ENCODE measurements at regions not wholly inside any gene's neighbourhood (a gene's known extent, or its start where the extent isn't known, plus 50 kb on each side); places are given as distances from the start of the nearest gene placed in this dataset.

DNA sequence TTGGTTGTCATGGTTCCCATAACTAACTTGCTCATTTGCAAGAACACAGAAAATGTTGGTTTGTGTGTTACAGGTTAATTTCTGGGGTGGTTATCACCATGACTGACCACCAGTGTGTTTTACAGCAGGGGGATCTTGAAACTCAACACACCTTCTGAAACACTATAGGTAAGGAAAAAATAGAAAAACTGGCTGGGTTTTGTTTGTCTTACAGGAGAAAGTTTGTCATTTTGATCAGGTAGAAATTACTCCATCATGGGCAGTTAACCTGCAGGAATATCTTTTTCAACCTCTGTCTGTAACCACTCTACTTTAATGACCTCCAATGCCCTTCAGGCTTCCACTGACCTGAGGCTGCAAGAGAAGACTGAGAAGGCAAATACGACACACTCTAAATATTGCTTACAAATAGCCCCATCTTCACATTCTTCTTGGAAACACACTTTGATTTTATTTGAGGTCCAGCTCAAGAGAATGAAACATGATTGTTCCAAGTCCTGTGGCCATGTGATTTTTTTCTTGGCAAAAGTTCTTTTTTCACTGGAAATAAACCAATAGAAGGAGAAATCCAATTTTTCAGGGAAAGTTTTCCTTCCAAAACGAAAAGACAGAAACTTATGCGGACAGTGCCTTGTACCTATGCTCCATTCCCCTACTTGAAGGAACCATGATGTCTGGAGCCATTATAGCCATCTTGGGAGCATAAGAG, 428.7 kb upstream of the SALL1 start:
- TF ChIP-seq YY1 (IDR thresholded peaks at IDR 0.05; ENCODE audit: low read depth) (no peak), FOXM1 (IDR thresholded peaks at IDR 0.05; ENCODE audit: borderline replicate concordance, low read depth) (no peak), USF1 (IDR thresholded peaks at IDR 0.05) (no peak), ZBTB7A (IDR thresholded peaks at IDR 0.05; ENCODE audit: low read depth) (no peak), CREB1 (IDR thresholded peaks at IDR 0.05; ENCODE audit: low read depth) (no peak), EGR1 (IDR thresholded peaks at IDR 0.05) (no peak), RAD21 (IDR thresholded peaks at IDR 0.05; ENCODE audit: low read depth) (no peak), EP300 (IDR thresholded peaks at IDR 0.05; ENCODE audit: borderline replicate concordance) (no peak), MAX (IDR thresholded peaks at IDR 0.05) (no peak), NFIC (IDR thresholded peaks at IDR 0.05) (no peak), TAF1 (IDR thresholded peaks at IDR 0.05; ENCODE audit: low read depth) (no peak), CEBPB (IDR thresholded peaks at IDR 0.05) (no peak), TEAD4 (IDR thresholded peaks at IDR 0.05) (no peak), TCF12 (IDR thresholded peaks at IDR 0.05; ENCODE audit: low read depth) (no peak)
- TF ChIP-seq, protein P1, sequence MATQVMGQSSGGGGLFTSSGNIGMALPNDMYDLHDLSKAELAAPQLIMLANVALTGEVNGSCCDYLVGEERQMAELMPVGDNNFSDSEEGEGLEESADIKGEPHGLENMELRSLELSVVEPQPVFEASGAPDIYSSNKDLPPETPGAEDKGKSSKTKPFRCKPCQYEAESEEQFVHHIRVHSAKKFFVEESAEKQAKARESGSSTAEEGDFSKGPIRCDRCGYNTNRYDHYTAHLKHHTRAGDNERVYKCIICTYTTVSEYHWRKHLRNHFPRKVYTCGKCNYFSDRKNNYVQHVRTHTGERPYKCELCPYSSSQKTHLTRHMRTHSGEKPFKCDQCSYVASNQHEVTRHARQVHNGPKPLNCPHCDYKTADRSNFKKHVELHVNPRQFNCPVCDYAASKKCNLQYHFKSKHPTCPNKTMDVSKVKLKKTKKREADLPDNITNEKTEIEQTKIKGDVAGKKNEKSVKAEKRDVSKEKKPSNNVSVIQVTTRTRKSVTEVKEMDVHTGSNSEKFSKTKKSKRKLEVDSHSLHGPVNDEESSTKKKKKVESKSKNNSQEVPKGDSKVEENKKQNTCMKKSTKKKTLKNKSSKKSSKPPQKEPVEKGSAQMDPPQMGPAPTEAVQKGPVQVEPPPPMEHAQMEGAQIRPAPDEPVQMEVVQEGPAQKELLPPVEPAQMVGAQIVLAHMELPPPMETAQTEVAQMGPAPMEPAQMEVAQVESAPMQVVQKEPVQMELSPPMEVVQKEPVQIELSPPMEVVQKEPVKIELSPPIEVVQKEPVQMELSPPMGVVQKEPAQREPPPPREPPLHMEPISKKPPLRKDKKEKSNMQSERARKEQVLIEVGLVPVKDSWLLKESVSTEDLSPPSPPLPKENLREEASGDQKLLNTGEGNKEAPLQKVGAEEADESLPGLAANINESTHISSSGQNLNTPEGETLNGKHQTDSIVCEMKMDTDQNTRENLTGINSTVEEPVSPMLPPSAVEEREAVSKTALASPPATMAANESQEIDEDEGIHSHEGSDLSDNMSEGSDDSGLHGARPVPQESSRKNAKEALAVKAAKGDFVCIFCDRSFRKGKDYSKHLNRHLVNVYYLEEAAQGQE (IDR thresholded peaks at IDR 0.05; ENCODE audit: low read depth), result no peak

GRCh38 chr16:51577621-51578303, 426.7 kb upstream of the SALL1 start:
- TF ChIP-seq CEBPB (IDR thresholded peaks at IDR 0.05) (no peak), YY1 (IDR thresholded peaks at IDR 0.05; ENCODE audit: low read depth) (no peak), ZBTB7A (IDR thresholded peaks at IDR 0.05; ENCODE audit: low read depth) (no peak), CREB1 (IDR thresholded peaks at IDR 0.05; ENCODE audit: low read depth) (no peak), TCF12 (IDR thresholded peaks at IDR 0.05; ENCODE audit: low read depth) (no peak), TEAD4 (IDR thresholded peaks at IDR 0.05) (no peak), EGR1 (IDR thresholded peaks at IDR 0.05) (no peak), NFIC (IDR thresholded peaks at IDR 0.05) (no peak), EP300 (IDR thresholded peaks at IDR 0.05; ENCODE audit: borderline replicate concordance) (no peak)
- TF ChIP-seq, protein P1 (IDR thresholded peaks at IDR 0.05; ENCODE audit: low read depth), result no peak

- TF ChIP-seq TAF1 (IDR thresholded peaks at IDR 0.05; ENCODE audit: low read depth) (no peak), RAD21 (IDR thresholded peaks at IDR 0.05; ENCODE audit: low read depth) (no peak), NFIC (IDR thresholded peaks at IDR 0.05) (no peak), TCF12 (IDR thresholded peaks at IDR 0.05; ENCODE audit: low read depth) (no peak), EP300 (IDR thresholded peaks at IDR 0.05; ENCODE audit: borderline replicate concordance) (no peak), MAX (IDR thresholded peaks at IDR 0.05) (no peak), TEAD4 (IDR thresholded peaks at IDR 0.05) (no peak), CEBPB (IDR thresholded peaks at IDR 0.05) (no peak), CREB1 (IDR thresholded peaks at IDR 0.05; ENCODE audit: low read depth) (no peak), YY1 (IDR thresholded peaks at IDR 0.05; ENCODE audit: low read depth) (no peak), ZBTB7A (IDR thresholded peaks at IDR 0.05; ENCODE audit: low read depth) (no peak), EGR1 (IDR thresholded peaks at IDR 0.05) (no peak), USF1 (IDR thresholded peaks at IDR 0.05) (no peak), FOXM1 (IDR thresholded peaks at IDR 0.05; ENCODE audit: borderline replicate concordance, low read depth) (no peak)
- TF ChIP-seq, protein P1 (IDR thresholded peaks at IDR 0.05; ENCODE audit: low read depth), result no peak
Observed at GRCh38 chr16:51576498-51577195, 425.6 kb upstream of the SALL1 start.
